HEK293 (cell line): ENCODE measurements at regions not wholly inside any gene's neighbourhood (a gene's known extent, or its start where the extent isn't known, plus 50 kb on each side); places are given as distances from the start of the nearest gene placed in this dataset.

Source experiments
- EGR2 ChIP-seq: fragments of 450-650 bp; formaldehyde crosslinking; IDR thresholded peaks from 2 replicates; pipeline ENCODE4 v1.5.1; 2016; ENCODE audit warnings: low read depth, missing biosample characterization, missing genetic modification characterization
- KLF10 ChIP-seq: fragments of 450-650 bp; IDR thresholded peaks from 2 replicates; pipeline ENCODE4 v1.5.1; 2018; ENCODE audit warnings: missing biosample characterization, mild to moderate bottlenecking, missing genetic modification characterization
- WT1 ChIP-seq: fragments of 450-650 bp; formaldehyde crosslinking; IDR thresholded peaks from 2 replicates; pipeline ENCODE4 v1.5.1; 2016; ENCODE audit warnings: missing biosample characterization, missing genetic modification characterization
- ZBTB48 ChIP-seq: fragments of 450-650 bp; formaldehyde crosslinking; IDR thresholded peaks from 2 replicates; pipeline ENCODE4 v1.5.1; 2016; ENCODE audit warnings: missing biosample characterization, missing genetic modification characterization
- ZBTB7A ChIP-seq: fragments of 450-650 bp; formaldehyde crosslinking; IDR thresholded peaks from 2 replicates; pipeline ENCODE4 v1.5.1; 2016; ENCODE audit warnings: low read depth, missing biosample characterization, missing genetic modification characterization
- ZFHX2 ChIP-seq: fragments of 450-650 bp; formaldehyde crosslinking; conservative IDR thresholded peaks from 2 replicates; pipeline ENCODE4 v1.5.1; 2016; ENCODE audit warnings: missing biosample characterization, missing genetic modification characterization
- ZNF114 ChIP-seq: fragments of 450-650 bp; formaldehyde crosslinking; IDR thresholded peaks from 2 replicates; pipeline ENCODE4 v1.5.0; 2017; ENCODE audit warnings: missing biosample characterization, missing genetic modification characterization
- ZNF140 ChIP-seq: fragments of 450-650 bp; formaldehyde crosslinking; IDR thresholded peaks from 2 replicates; pipeline ENCODE4 v1.5.1; 2016; ENCODE audit warnings: missing biosample characterization, missing genetic modification characterization
- ZNF202 ChIP-seq: fragments of 450-650 bp; formaldehyde crosslinking; IDR thresholded peaks from 2 replicates; pipeline ENCODE4 v1.5.1; 2016; ENCODE audit warnings: missing biosample characterization, missing genetic modification characterization, borderline replicate concordance
- ZNF24 ChIP-seq: fragments of 450-650 bp; formaldehyde crosslinking; IDR thresholded peaks from 2 replicates; pipeline ENCODE4 v1.5.1; 2016; ENCODE audit warnings: missing biosample characterization, missing genetic modification characterization
- ZNF324 ChIP-seq: fragments of 450-650 bp; formaldehyde crosslinking; IDR thresholded peaks from 2 replicates; pipeline ENCODE4 v1.5.1; 2016; ENCODE audit warnings: missing biosample characterization, missing genetic modification characterization
- ZNF354C ChIP-seq: fragments of 450-650 bp; formaldehyde crosslinking; IDR thresholded peaks from 2 replicates; pipeline ENCODE4 v1.5.1; 2016; ENCODE audit warnings: missing biosample characterization, missing genetic modification characterization, low read depth, borderline replicate concordance
- ZNF514 ChIP-seq: fragments of 450-650 bp; formaldehyde crosslinking; IDR thresholded peaks from 2 replicates; pipeline ENCODE4 v1.5.1; 2016; ENCODE audit warnings: missing biosample characterization, missing genetic modification characterization
- ZNF544 ChIP-seq: fragments of 450-650 bp; formaldehyde crosslinking; IDR thresholded peaks from 2 replicates; pipeline ENCODE4 v1.5.0; 2017; ENCODE audit warnings: missing biosample characterization, missing genetic modification characterization
- ZNF555 ChIP-seq: fragments of 450-650 bp; formaldehyde crosslinking; conservative IDR thresholded peaks from 2 replicates; pipeline ENCODE4 v1.5.1; 2017; ENCODE audit warnings: missing biosample characterization, mild to moderate bottlenecking, missing genetic modification characterization, inconsistent platforms
- ZXDB ChIP-seq: fragments of 450-650 bp; formaldehyde crosslinking; IDR thresholded peaks from 2 replicates; pipeline ENCODE4 v1.5.1; 2016; ENCODE audit warnings: missing biosample characterization, missing genetic modification characterization
- TF ChIP-seq, protein P1 (sequence below): fragments of 450-650 bp; formaldehyde crosslinking; IDR thresholded peaks from 2 replicates; pipeline ENCODE4 v1.5.1; 2016; ENCODE audit warnings: missing biosample characterization, missing genetic modification characterization
- TF ChIP-seq, protein P2 (sequence below): fragments of 450-650 bp; formaldehyde crosslinking; conservative IDR thresholded peaks from 2 replicates; pipeline ENCODE4 v1.5.1; 2016; ENCODE audit warnings: low read depth, missing biosample characterization, missing genetic modification characterization
- TF ChIP-seq, protein P3 (sequence below): fragments of 450-650 bp; formaldehyde crosslinking; IDR thresholded peaks from 2 replicates; pipeline ENCODE4 v1.5.1; 2016; ENCODE audit warnings: missing biosample characterization, missing genetic modification characterization, borderline replicate concordance
- TF ChIP-seq, protein P4 (sequence below): fragments of 450-650 bp; formaldehyde crosslinking; IDR thresholded peaks from 2 replicates; pipeline ENCODE4 v1.5.1; 2016; ENCODE audit warnings: missing biosample characterization, missing genetic modification characterization

DNA sequence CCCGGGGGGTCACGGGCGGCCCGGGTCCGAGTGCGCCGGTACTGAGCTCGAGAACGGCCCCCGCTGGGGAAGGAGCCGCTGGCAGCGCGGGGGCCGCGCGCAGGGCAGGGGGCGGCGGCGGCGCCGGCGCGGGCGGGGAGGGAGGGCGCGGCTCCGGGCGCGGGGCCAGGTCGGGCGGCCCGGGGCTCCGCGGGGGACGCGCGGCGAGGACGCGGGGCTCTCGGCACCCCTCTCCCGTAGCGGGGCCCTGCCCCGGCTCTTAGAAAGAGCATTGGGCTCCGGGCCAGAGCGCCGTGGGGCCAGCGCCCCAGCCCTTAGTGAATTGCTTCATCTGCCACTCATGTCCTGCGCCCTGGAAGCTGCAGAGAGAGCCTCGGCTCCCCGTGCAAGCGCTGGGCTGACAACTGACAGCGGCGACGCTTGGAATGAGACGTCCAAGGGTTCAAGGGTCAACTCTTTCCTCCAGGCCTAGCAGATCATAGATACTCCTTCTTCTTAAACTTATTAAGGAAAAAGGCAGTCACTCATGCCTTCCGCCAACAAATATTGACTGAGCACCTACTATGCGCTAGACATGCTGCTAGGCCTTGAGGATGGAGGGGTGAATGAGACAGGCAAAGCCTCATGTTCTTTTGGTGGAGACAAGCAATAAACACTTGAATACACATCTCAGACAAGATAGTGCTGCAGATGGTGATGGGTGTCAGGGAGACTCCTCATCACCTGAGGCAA is 140.8 kb downstream of the SMAD6 start (continued):
- TF ChIP-seq, protein P1, sequence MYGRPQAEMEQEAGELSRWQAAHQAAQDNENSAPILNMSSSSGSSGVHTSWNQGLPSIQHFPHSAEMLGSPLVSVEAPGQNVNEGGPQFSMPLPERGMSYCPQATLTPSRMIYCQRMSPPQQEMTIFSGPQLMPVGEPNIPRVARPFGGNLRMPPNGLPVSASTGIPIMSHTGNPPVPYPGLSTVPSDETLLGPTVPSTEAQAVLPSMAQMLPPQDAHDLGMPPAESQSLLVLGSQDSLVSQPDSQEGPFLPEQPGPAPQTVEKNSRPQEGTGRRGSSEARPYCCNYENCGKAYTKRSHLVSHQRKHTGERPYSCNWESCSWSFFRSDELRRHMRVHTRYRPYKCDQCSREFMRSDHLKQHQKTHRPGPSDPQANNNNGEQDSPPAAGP (tag by site-specific recombination), result peak; percentile 69
- TF ChIP-seq EGR2 (tag by site-specific recombination) (no peak), WT1 (tag by site-specific recombination) (no peak), ZNF544 (no peak), KLF10 (tag by site-specific recombination) (no peak; the same call in 1 of the 2 replicates), ZNF555 (no peak), ZNF324 (tag by site-specific recombination) (no peak), ZFHX2 (tag by site-specific recombination) (no peak), ZNF354C (no peak), ZXDB (tag by site-specific recombination) (peak; percentile 37; the same call in 1 of the 2 replicates), ZNF24 (tag by site-specific recombination) (peak; percentile 84), ZNF114 (no peak), ZNF140 (tag by site-specific recombination) (no peak), ZNF202 (no peak), ZBTB48 (no peak), ZNF514 (tag by site-specific recombination) (no peak), ZBTB7A (tag by site-specific recombination) (no peak)
- TF ChIP-seq, protein P2, sequence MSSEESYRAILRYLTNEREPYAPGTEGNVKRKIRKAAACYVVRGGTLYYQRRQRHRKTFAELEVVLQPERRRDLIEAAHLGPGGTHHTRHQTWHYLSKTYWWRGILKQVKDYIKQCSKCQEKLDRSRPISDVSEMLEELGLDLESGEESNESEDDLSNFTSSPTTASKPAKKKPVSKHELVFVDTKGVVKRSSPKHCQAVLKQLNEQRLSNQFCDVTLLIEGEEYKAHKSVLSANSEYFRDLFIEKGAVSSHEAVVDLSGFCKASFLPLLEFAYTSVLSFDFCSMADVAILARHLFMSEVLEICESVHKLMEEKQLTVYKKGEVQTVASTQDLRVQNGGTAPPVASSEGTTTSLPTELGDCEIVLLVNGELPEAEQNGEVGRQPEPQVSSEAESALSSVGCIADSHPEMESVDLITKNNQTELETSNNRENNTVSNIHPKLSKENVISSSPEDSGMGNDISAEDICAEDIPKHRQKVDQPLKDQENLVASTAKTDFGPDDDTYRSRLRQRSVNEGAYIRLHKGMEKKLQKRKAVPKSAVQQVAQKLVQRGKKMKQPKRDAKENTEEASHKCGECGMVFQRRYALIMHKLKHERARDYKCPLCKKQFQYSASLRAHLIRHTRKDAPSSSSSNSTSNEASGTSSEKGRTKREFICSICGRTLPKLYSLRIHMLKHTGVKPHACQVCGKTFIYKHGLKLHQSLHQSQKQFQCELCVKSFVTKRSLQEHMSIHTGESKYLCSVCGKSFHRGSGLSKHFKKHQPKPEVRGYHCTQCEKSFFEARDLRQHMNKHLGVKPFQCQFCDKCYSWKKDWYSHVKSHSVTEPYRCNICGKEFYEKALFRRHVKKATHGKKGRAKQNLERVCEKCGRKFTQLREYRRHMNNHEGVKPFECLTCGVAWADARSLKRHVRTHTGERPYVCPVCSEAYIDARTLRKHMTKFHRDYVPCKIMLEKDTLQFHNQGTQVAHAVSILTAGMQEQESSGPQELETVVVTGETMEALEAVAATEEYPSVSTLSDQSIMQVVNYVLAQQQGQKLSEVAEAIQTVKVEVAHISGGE (tag by site-specific recombination), result no peak
- TF ChIP-seq, protein P3, sequence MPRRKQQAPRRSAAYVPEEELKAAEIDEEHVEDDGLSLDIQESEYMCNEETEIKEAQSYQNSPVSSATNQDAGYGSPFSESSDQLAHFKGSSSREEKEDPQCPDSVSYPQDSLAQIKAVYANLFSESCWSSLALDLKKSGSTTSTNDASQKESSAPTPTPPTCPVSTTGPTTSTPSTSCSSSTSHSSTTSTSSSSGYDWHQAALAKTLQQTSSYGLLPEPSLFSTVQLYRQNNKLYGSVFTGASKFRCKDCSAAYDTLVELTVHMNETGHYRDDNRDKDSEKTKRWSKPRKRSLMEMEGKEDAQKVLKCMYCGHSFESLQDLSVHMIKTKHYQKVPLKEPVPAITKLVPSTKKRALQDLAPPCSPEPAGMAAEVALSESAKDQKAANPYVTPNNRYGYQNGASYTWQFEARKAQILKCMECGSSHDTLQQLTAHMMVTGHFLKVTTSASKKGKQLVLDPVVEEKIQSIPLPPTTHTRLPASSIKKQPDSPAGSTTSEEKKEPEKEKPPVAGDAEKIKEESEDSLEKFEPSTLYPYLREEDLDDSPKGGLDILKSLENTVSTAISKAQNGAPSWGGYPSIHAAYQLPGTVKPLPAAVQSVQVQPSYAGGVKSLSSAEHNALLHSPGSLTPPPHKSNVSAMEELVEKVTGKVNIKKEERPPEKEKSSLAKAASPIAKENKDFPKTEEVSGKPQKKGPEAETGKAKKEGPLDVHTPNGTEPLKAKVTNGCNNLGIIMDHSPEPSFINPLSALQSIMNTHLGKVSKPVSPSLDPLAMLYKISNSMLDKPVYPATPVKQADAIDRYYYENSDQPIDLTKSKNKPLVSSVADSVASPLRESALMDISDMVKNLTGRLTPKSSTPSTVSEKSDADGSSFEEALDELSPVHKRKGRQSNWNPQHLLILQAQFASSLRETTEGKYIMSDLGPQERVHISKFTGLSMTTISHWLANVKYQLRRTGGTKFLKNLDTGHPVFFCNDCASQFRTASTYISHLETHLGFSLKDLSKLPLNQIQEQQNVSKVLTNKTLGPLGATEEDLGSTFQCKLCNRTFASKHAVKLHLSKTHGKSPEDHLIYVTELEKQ, result no peak
- TF ChIP-seq, protein P4, sequence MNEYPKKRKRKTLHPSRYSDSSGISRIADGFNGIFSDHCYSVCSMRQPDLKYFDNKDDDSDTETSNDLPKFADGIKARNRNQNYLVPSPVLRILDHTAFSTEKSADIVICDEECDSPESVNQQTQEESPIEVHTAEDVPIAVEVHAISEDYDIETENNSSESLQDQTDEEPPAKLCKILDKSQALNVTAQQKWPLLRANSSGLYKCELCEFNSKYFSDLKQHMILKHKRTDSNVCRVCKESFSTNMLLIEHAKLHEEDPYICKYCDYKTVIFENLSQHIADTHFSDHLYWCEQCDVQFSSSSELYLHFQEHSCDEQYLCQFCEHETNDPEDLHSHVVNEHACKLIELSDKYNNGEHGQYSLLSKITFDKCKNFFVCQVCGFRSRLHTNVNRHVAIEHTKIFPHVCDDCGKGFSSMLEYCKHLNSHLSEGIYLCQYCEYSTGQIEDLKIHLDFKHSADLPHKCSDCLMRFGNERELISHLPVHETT (tag by site-specific recombination), result no peak
